ENCODE measurements at regions not wholly inside any gene's neighbourhood (a gene's known extent, or its start where the extent isn't known, plus 50 kb on each side); places are given as distances from the start of the nearest gene placed in this dataset.
"Not testable (repeated sequence)": the region's sequence is repeated elsewhere in the genome, so short reads cannot be mapped to it uniquely, and the experiment has no call there.

- H3K4me3 ChIP-seq (ENCODE audit: severe bottlenecking): no peak overlapping the region
- ATAC-seq (ENCODE audit: low read depth): no peak
Observed at GRCh38 chr21:17295997-17296396, 216.8 kb upstream of the CXADR start.

GRCh38 chr21:17299576-17299975 lies 213.3 kb upstream of the CXADR start:
- H3K4me3 ChIP-seq (ENCODE audit: severe bottlenecking); H3K27me3 ChIP-seq (ENCODE audit: insufficient read depth, poor library complexity, severe bottlenecking); H3K4me1 ChIP-seq (ENCODE audit: insufficient read depth, poor library complexity, severe bottlenecking); ATAC-seq (ENCODE audit: low read depth); H3K36me3 ChIP-seq (ENCODE audit: low read depth); H3K27ac ChIP-seq (ENCODE audit: poor library complexity, severe bottlenecking); DNase-seq (ENCODE audit: low spot score); H3K9me3 ChIP-seq (ENCODE audit: severe bottlenecking): not testable (repeated sequence)

More at GRCh38 chr21:17295997-17296396, 216.8 kb upstream of the CXADR start:
- Histone ChIP-seq H3K27ac (ENCODE audit: poor library complexity, severe bottlenecking) (no peak overlapping the region), H3K36me3 (ENCODE audit: low read depth) (no peaks in the 10 kb centered on the region), H3K4me1 (ENCODE audit: insufficient read depth, poor library complexity, severe bottlenecking) (no peaks in the 10 kb centered on the region), H3K9me3 (ENCODE audit: severe bottlenecking) (no peaks in the 10 kb centered on the region), H3K27me3 (ENCODE audit: insufficient read depth, poor library complexity, severe bottlenecking) (no peaks in the 10 kb centered on the region)
- TF ChIP-seq CTCF (IDR thresholded peaks at IDR 0.05; ENCODE audit: poor library complexity, severe bottlenecking): no peak
- DNase-seq (ENCODE audit: low spot score): no peak

GRCh38 chr21:17327715-17328114 lies 185.1 kb upstream of the CXADR start:
- H3K9me3 ChIP-seq (ENCODE audit: severe bottlenecking); H3K36me3 ChIP-seq (ENCODE audit: low read depth); H3K4me3 ChIP-seq (ENCODE audit: severe bottlenecking); ATAC-seq (ENCODE audit: low read depth); H3K4me1 ChIP-seq (ENCODE audit: insufficient read depth, poor library complexity, severe bottlenecking); H3K27ac ChIP-seq (ENCODE audit: poor library complexity, severe bottlenecking); DNase-seq (ENCODE audit: low spot score); H3K27me3 ChIP-seq (ENCODE audit: insufficient read depth, poor library complexity, severe bottlenecking): not testable (repeated sequence)

GRCh38 chr21:17334484-17334883 lies 178.4 kb upstream of the CXADR start:
- no peaks in the 10 kb centered on the region for H3K27me3 ChIP-seq (ENCODE audit: insufficient read depth, poor library complexity, severe bottlenecking)
- ATAC-seq (ENCODE audit: low read depth) (no peak), DNase-seq (ENCODE audit: low spot score) (no peak)
- H3K36me3 ChIP-seq (ENCODE audit: low read depth): no peaks in the 10 kb centered on the region
- no peaks in the 10 kb centered on the region for H3K9me3 ChIP-seq (ENCODE audit: severe bottlenecking)
- H3K4me1 ChIP-seq (ENCODE audit: insufficient read depth, poor library complexity, severe bottlenecking): no peaks in the 10 kb centered on the region
- no peak overlapping the region for H3K4me3 ChIP-seq (ENCODE audit: severe bottlenecking)
- no peak overlapping the region for H3K27ac ChIP-seq (ENCODE audit: poor library complexity, severe bottlenecking)
- TF ChIP-seq CTCF (IDR thresholded peaks at IDR 0.05; ENCODE audit: poor library complexity, severe bottlenecking): no peak

- ATAC-seq (ENCODE audit: low read depth) (no peak), DNase-seq (ENCODE audit: low spot score) (no peak)
- no peak for TF ChIP-seq CTCF (IDR thresholded peaks at IDR 0.05; ENCODE audit: poor library complexity, severe bottlenecking)
Observed at GRCh38 chr21:17340081-17340480, 172.8 kb upstream of the CXADR start.

GRCh38 chr21:17343055-17343454 lies 169.8 kb upstream of the CXADR start:
- Histone ChIP-seq H3K4me1 (ENCODE audit: insufficient read depth, poor library complexity, severe bottlenecking) (no peaks in the 10 kb centered on the region), H3K9me3 (ENCODE audit: severe bottlenecking) (no peaks in the 10 kb centered on the region), H3K4me3 (ENCODE audit: severe bottlenecking) (no peak overlapping the region), H3K27me3 (ENCODE audit: insufficient read depth, poor library complexity, severe bottlenecking) (no peaks in the 10 kb centered on the region), H3K36me3 (ENCODE audit: low read depth) (no peaks in the 10 kb centered on the region), H3K27ac (ENCODE audit: poor library complexity, severe bottlenecking) (no peak overlapping the region)
- no peak for ATAC-seq (ENCODE audit: low read depth)
- no peak for TF ChIP-seq CTCF (IDR thresholded peaks at IDR 0.05; ENCODE audit: poor library complexity, severe bottlenecking)
- DNase-seq (ENCODE audit: low spot score): no peak

More at GRCh38 chr21:17340081-17340480, 172.8 kb upstream of the CXADR start:
- H3K27me3 ChIP-seq (ENCODE audit: insufficient read depth, poor library complexity, severe bottlenecking): no peaks in the 10 kb centered on the region
- no peaks in the 10 kb centered on the region for H3K9me3 ChIP-seq (ENCODE audit: severe bottlenecking)
- H3K4me1 ChIP-seq (ENCODE audit: insufficient read depth, poor library complexity, severe bottlenecking): no peaks in the 10 kb centered on the region
- no peak overlapping the region for H3K4me3 ChIP-seq (ENCODE audit: severe bottlenecking)
- no peaks in the 10 kb centered on the region for H3K36me3 ChIP-seq (ENCODE audit: low read depth)
- H3K27ac ChIP-seq (ENCODE audit: poor library complexity, severe bottlenecking): no peak overlapping the region

All from RWPE2 (cell line).